Esophagus muscularis mucosa (tissue), 4 donors: ENCODE measurements at regions not wholly inside any gene's neighbourhood (a gene's known extent, or its start where the extent isn't known, plus 50 kb on each side); places are given as distances from the start of the nearest gene placed in this dataset.

Source experiments
- DNase-seq: peaks from one replicate; pipeline ENCODE4 v3.0.0-alpha.2; 2017; ENCODE audit errors: extremely low spot score
- H3K27ac ChIP-seq, 4 donors: fragments of 200-600 bp; sonication (generic); replicated peaks in 1 of 4; 1 replicate in 3 of 4; 2 replicates in 1 of 4; pipeline ENCODE4 v1.5.1; 2016 to 2019; ENCODE audit warnings: mild to moderate bottlenecking in 1 of 4
- H3K27me3 ChIP-seq, 4 donors: fragments of 200-600 bp; sonication (generic); one replicate each; pipeline versions ENCODE4 v1.5.1 to v1.6.0; 2016 to 2019
- H3K36me3 ChIP-seq, 4 donors: fragments of 200-600 bp; sonication (generic); one replicate each; pipeline ENCODE4 v1.5.1; 2016 to 2019
- H3K4me1 ChIP-seq, 4 donors: fragments of 200-600 bp; sonication (generic); one replicate each; pipeline ENCODE4 v1.5.1; 2016 to 2019
- H3K4me3 ChIP-seq, 4 donors: fragments of 200-600 bp; sonication (generic); 1 replicate in 2 of 4; 2 replicates in 2 of 4; pipeline ENCODE4 v1.5.1; 2016 to 2019; ENCODE audit warnings: mild to moderate bottlenecking in 4 of 4, moderate library complexity in 1 of 4
- H3K9me3 ChIP-seq, 4 donors: fragments of 200-600 bp; sonication (generic); 1 replicate in 3 of 4; 2 replicates in 1 of 4; pipeline ENCODE4 v1.5.1; 2016 to 2019
- EP300 ChIP-seq: sonication (generic); formaldehyde crosslinking; IDR thresholded peaks from one replicate; pipeline ENCODE4 v1.6.1; 2017; ENCODE audit warnings: antibody characterized with exemption
- POLR2A ChIP-seq: fragments of 450-650 bp; IDR thresholded peaks from one replicate; pipeline ENCODE4 v1.6.1; 2017; ENCODE audit warnings: antibody characterized with exemption, moderate library complexity, mild to moderate bottlenecking, low read depth
- POLR2AphosphoS5 ChIP-seq, 2 donors: sonication (generic); formaldehyde crosslinking; IDR thresholded peaks; one replicate each; pipeline ENCODE4 v1.6.1; 2017; ENCODE audit warnings: antibody characterized with exemption in 2 of 2
- WGBS: methylation state at CpG from one replicate; pipeline ENCODE4 v1.1.5; 2018; 5-methylcytosine and 5-hydroxymethylcytosine counted together
- intact Hi-C: fragments of 100-400 bp; cut with DNase I; formaldehyde crosslinking; loops from one replicate; pipeline ENCODE4 v1.15.1; 2023
- TF ChIP-seq, protein P1 (sequence below), 3 experiments: fragments of 200-600 bp in 2 of 3; fragments of 450-650 bp in 1 of 3; sonication (generic) in 2 of 3; IDR thresholded peaks; one replicate each; pipeline ENCODE4 v1.5.1; 2017 to 2019; ENCODE audit warnings: antibody characterized with exemption in 3 of 3, mild to moderate bottlenecking in 2 of 3, moderate library complexity in 1 of 3

DNA sequence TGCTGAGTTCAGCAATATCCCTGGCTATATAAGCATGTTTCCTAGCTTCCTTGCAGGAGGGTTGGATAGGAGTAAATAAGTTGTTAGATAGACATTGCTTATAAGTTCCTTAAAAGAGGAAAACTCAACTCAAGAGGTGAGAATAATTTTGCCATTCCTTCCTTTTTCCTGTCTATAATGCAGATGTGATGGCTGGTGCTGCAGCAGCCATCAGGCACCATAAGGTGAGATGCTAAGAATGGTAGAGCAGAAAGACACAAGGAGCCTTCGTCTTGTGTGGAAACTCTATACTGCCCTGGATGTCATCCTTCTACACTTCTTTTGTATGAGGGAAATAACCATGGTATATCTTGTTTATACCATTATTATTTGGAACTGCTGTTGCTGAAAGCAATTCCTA lies 74.5 kb upstream of the GRK3 start:
- H3K27ac ChIP-seq = no peak overlapping the region
- peaks cover 6 to 22% (median 13%) of the 10 kb centered on the region in 4 donors for H3K4me1 ChIP-seq
- no peaks in the 10 kb centered on the region for H3K27me3 ChIP-seq
- no peak overlapping the region for H3K4me3 ChIP-seq
- no peaks in the 10 kb centered on the region for H3K9me3 ChIP-seq
- H3K36me3 ChIP-seq = peaks cover 0 to 1% (median 0%) of the 10 kb centered on the region in 4 donors
- intact Hi-C loops = no loop called here
- TF ChIP-seq EP300 (no peak), POLR2A (no peak), POLR2AphosphoS5 (IDR thresholded peaks at IDR 0.05) (no peak)
- TF ChIP-seq, protein P1, sequence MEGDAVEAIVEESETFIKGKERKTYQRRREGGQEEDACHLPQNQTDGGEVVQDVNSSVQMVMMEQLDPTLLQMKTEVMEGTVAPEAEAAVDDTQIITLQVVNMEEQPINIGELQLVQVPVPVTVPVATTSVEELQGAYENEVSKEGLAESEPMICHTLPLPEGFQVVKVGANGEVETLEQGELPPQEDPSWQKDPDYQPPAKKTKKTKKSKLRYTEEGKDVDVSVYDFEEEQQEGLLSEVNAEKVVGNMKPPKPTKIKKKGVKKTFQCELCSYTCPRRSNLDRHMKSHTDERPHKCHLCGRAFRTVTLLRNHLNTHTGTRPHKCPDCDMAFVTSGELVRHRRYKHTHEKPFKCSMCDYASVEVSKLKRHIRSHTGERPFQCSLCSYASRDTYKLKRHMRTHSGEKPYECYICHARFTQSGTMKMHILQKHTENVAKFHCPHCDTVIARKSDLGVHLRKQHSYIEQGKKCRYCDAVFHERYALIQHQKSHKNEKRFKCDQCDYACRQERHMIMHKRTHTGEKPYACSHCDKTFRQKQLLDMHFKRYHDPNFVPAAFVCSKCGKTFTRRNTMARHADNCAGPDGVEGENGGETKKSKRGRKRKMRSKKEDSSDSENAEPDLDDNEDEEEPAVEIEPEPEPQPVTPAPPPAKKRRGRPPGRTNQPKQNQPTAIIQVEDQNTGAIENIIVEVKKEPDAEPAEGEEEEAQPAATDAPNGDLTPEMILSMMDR (IDR thresholded peaks at IDR 0.05) = no peak
- 95% methylated on average over 1 of the region's 1 CpG for WGBS
- no peak for DNase-seq

DNA sequence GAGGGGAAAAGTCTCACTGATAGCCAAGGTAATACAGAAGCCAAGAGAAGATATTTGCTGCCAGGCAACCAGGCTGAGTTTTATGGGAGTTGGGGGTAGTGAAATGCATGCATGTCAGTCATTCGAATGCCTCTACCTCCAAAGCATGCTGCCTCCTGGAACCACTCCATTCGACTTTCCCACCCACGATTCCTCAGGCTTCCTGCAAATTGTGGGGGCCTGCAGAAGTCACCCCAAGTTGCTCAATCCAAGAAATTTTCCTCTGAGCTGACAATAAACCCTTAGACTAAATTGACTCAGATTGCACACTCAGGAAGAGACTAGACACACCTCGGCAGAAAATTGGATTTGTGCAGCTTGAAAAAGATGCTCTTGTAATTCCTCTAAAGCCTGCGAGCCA lies 73.6 kb upstream of the GRK3 start:
- H3K9me3 ChIP-seq = no peaks in the 10 kb centered on the region
- DNase-seq = no peak
- no peak overlapping the region for H3K4me3 ChIP-seq
- TF ChIP-seq EP300 (no peak), POLR2A (no peak), POLR2AphosphoS5 (IDR thresholded peaks at IDR 0.05) (no peak)
- TF ChIP-seq, protein P1 (IDR thresholded peaks at IDR 0.05) = no peak
- H3K36me3 ChIP-seq = no peaks in the 10 kb centered on the region
- H3K4me1 ChIP-seq = peaks cover 6 to 15% (median 13%) of the 10 kb centered on the region in 4 donors
- intact Hi-C loops = no loop called here
- 93% methylated on average over 5 of the region's 5 CpGs for WGBS
- no peak overlapping the region for H3K27ac ChIP-seq
- H3K27me3 ChIP-seq = no peaks in the 10 kb centered on the region

DNA sequence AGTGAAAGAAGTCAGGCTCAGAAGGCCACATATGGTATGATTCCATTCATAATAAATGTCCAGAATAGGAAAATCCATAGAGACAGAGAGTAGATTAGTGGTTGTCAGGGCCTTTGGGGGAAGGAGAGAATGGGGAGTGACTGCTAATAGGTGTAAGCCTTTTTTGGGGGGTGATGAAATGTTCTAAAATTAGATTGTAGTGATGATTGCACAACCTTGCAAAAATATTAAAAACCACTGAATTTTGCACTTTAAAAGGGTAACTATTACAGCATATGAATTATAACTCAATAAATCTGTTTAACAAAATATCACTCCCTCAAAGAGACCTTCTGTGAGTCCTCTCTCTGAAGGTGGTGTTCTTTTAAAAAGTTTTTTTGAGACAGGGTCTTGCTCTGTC lies 72.3 kb upstream of the GRK3 start:
- Histone ChIP-seq H3K27ac (no peak overlapping the region), H3K27me3 (no peaks in the 10 kb centered on the region), H3K4me3 (no peak overlapping the region), H3K4me1 (peaks cover 6 to 23% (median 15%) of the 10 kb centered on the region in 4 donors), H3K36me3 (no peaks in the 10 kb centered on the region), H3K9me3 (no peaks in the 10 kb centered on the region)
- TF ChIP-seq EP300 = no peak
- intact Hi-C loops = no loop called here
- no peak for DNase-seq

DNA sequence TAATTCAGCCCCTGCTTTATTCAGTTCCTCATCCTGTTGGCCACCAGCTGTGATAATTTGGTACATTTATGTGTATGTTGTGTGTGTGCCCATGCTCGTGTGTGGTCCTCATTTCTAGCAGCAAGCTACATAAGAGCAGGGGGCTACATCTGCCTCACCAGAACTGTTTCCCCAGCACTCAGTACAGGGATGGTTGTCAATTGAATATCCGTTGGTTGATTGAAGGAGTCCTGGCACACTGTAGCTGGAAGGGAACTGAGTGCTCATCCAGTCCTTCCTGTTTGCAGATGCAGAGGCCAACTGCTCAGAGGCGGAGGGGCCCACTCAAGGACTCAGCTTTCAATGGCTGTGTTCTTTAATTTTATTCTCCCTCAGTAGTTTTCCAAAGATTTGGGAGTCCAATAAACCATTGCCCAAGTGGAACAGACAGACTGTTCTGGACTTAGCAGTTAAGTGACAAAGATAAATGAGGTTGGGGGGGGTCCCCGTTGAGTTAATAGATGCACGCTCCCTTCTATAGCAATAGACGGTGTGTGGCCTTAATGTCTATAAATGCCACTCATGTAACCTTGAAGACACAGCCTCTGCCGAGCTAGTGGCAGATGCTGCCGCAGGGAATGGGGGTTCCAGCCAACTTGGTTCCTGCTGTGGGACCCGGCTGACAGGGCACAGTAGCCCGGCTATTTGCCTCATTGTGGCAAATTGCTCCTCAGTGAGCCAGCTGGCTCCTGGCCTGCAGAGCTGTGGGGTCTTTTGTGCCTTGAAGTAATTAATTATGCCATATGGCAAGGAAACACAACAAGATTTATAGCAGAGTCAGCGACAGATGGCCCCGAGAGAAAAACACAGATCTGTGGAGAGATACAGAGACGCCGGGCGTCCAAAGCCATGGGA lies 71.4 kb upstream of the GRK3 start:
- H3K4me1 ChIP-seq = peaks cover 6 to 23% (median 16%) of the 10 kb centered on the region in 4 donors
- H3K27ac ChIP-seq = no peak overlapping the region
- no peak for DNase-seq
- H3K9me3 ChIP-seq = no peaks in the 10 kb centered on the region
- intact Hi-C loops = no loop called here
- H3K36me3 ChIP-seq = no peaks in the 10 kb centered on the region
- TF ChIP-seq EP300 (no peak), POLR2A (no peak), POLR2AphosphoS5 (IDR thresholded peaks at IDR 0.05) (no peak)
- TF ChIP-seq, protein P1 (IDR thresholded peaks at IDR 0.05) = no peak
- WGBS = 58% methylated on average over 15 of the region's 15 CpGs
- no peak overlapping the region for H3K4me3 ChIP-seq
- no peaks in the 10 kb centered on the region for H3K27me3 ChIP-seq

DNA sequence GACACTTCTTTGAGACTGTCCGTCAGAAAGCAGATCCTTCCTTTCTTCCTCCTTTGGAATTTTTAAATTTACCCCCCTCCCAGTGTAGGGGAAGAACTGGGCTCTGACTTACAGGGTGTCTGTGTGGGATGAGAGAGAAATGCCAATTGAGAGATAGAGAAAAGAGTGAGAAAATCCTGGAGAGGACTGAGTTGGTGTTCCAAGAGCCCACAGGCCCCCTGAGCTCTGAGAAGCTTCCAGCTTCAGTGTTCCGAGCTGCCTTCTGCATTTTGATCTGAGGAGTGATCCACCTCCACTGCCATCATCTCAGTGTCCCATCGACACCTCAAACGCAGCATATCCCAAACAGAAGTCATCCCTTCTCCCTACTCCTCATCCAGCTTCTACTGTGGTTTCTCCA lies 70.7 kb upstream of the GRK3 start:
- TF ChIP-seq POLR2AphosphoS5 (IDR thresholded peaks at IDR 0.05) (no peak), POLR2A (no peak), EP300 (no peak)
- TF ChIP-seq, protein P1 (IDR thresholded peaks at IDR 0.05) = no peak
- Histone ChIP-seq H3K27me3 (no peaks in the 10 kb centered on the region), H3K4me3 (no peak overlapping the region), H3K27ac (no peak overlapping the region), H3K36me3 (no peaks in the 10 kb centered on the region), H3K4me1 (peaks cover 1 to 16% (median 9%) of the 10 kb centered on the region in 4 donors), H3K9me3 (no peaks in the 10 kb centered on the region)
- no peak for DNase-seq
- WGBS = 75% methylated on average over 4 of the region's 4 CpGs
- intact Hi-C loops = no loop called here
